ENCODE measurements at regions not wholly inside any gene's neighbourhood (a gene's known extent, or its start where the extent isn't known, plus 50 kb on each side); places are given as distances from the start of the nearest gene placed in this dataset.

DNA sequence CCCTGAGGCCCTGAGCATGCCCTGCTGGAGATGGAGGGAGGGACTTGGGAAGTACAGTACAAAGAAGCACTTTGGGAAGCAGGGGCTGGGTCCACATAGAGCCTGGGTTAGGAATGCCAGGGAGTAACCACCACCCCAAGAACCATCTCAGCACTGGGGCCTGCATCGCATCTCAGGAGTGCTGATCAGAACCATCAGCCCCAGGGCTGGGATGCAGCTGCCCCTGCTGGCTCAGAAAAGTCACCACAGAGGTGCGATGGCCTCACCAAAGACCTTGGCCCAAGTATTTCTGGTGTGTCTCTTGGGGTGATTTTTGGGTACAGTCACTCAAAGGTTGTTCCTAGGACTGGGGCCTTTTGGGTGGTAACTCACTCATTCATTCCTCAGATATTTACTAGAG is 236.8 kb upstream of the MVB12B start:
- no peak for DNase-seq (ENCODE audit: low spot score)

DNA sequence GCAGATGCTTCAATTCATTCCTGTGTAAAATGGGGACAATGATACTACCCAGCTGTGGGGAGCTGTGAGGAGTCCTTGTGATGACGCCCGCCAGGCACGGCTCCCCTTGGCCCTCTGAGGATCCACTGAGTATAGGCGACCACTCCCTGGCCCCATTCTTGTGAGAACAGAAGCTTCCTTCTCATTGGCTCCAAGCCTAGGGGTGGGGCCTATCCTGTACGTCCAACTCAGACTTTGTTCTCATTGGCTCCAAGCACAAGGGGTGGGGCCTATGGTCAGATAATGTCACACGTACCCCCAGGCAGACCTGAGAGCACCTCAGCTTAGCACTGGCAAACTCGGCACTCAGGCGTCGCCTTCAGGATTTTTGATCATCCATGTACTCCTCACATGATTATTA is 232.9 kb upstream of the MVB12B start:
- no peak for DNase-seq (ENCODE audit: low spot score)

DNA sequence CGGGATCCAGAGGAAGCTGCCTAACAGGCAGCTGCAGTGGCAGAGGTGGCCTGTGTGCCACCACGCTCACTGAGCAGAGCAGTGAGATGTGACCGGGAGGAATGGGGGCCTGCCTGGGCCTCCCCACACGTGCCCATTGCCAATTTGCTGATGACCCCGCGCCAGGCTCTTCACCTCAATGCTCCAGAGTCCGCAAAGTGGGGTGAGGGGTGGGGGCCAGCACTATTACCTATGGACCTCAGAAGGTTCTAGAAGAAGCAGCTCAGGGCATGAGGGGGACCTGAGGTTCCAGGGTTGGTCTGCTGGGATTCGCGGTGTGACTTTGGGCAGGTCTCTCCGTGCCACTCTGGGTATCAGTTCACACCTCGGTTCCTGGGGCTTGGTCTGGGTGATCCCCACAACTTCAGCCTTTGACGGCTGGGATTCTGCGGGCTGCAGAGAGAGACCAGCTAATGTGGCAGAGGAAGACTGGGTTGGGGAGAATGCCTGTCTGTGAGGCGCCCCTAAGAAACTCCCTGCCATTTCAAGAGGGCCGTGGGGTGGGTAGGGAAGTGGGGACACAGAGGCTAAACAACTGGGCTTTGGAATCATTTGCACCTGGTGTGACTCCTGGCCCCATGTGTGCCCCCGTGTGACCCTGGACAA is 231.0 kb upstream of the MVB12B start:
- no peak for DNase-seq (ENCODE audit: low spot score)

DNA sequence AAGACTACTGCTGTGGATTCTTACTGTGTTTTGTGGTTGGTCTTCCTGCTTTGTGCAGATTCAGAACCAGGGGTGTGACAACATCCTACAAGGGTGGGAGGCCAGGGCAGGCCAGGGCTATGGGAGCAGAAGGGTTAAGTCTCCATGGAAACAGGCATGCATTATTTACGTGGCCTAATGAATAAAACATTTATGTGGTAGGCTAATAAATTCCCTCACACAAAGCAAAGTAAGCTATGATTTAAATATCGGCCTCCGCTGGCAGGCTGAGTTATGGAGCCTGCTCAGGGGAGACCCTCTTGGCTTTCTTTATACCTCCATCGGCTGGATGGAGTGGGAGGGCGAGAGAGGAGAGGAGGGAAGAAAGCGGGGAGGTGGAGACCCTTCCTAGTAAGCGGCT is 230.3 kb upstream of the MVB12B start:
- DNase-seq (ENCODE audit: low spot score), result no peak

DNA sequence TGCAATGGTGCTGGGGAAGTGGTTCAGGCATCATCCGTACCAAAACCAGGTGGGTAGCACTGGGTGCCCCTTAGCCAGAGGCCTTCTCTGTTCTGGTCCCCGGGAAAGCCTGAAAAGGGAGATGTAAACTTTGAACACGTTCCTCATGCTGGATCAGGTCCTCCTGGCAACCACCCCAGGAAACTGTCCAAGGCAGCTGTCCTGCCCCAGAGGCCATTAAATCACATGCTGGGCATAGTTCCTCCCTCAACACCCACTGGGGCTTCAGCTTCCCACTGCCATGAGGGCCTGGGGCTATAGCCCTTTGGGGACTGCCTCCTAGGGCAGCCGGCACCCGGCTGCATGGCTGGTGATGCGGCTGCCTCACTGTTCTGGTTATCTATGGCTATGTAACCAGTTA is 228.9 kb upstream of the MVB12B start:
- DNase-seq (ENCODE audit: low spot score), result no peak

DNA sequence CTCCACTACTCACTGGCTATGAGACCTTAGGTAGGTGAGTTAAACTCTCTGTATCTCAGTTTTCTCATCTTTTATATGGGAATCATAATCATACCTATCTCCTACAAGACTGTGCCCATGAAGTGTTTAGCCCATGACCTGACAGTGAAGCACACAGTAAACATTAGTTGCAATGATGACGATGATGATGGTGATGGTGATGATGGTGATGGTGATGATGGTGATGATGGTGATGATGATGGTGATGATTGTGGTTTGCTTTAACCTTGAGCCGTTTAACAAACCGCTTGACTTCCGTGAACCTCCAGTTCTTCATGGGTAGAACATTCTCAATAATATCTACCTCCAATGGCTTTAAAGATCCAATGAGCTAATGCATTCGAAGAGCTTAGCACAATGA is 220.2 kb upstream of the MVB12B start:
- DNase-seq (ENCODE audit: low spot score), result no peak

DNA sequence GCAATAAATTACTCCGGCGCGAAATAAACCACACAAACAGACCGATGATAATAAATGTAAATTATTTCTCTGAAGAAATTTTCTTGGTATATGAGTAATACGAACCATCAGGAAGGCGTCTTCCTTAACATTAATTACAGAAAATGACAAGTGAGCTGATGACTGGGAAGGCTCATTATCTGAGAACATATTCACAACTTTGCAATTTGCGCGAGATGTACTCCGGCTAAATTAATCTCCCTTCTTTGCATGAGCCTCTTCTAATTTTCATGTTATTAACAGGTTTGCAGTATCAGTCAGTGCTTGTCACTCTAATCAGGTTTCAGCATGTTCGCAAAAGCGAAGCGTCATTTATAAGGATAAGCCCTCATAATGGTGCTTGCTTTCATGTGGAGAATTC is 218.9 kb upstream of the MVB12B start:
- DNase-seq (ENCODE audit: low spot score), result no peak

DNA sequence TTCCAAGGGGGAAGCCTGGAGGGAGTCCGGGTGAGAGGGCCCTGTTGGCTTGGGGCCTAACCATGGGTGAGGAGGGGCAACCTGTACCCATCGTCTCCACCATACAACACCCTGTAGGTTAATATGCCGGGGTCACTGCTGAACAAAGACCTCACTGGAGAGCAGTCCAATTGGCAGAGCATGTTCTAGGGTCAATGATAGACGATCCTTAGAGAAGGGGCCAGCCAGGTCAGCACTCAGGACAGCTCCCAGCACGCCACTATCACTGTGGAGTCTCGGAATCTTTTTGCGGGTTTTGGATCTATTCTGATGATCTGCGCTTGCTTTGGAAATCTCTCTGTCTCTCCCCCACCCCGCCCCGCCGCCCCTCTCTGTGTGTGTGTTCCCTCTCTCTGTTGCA is 218.4 kb upstream of the MVB12B start:
- no peak for DNase-seq (ENCODE audit: low spot score)

DNA sequence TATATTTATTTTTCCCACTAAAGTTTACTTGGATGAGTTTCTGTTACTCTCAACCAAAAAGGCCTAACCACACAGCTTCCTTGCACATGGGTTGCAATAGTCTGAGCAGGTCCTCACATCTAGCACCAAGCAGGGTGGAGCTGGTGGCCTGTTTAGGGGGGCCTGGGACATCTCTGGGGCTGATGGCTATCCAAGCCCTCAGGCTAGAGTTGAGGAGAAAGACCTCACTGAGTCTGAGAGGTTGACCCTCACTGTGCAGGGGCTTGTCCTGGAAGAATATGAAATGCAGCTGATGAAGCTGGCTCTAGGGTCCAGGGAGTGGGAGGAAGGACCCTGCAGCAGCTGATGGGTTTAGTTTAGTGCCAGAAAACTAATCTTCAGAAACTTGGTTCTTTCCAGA is 217.1 kb upstream of the MVB12B start:
- no peak for DNase-seq (ENCODE audit: low spot score)

DNA sequence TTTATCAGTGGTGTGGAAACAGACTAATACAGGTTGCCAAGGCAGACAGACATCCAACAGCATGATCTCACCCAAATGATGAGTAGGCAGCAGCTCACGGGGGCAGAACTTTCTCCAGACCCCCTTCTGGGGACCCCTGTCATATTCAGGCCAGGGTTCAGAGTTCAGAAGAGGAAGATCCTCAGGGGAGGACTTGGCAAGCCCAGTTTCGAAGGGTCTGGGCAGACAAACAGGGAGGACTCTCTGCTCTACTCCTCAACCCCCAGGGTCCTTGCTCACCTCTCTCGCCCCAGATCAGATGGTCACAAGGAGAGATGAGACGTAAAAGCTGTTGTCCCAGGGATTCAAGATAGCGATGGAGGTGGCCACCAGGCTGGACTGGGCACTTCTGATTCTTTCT is 215.1 kb upstream of the MVB12B start:
- no peak for DNase-seq (ENCODE audit: low spot score)

DNA sequence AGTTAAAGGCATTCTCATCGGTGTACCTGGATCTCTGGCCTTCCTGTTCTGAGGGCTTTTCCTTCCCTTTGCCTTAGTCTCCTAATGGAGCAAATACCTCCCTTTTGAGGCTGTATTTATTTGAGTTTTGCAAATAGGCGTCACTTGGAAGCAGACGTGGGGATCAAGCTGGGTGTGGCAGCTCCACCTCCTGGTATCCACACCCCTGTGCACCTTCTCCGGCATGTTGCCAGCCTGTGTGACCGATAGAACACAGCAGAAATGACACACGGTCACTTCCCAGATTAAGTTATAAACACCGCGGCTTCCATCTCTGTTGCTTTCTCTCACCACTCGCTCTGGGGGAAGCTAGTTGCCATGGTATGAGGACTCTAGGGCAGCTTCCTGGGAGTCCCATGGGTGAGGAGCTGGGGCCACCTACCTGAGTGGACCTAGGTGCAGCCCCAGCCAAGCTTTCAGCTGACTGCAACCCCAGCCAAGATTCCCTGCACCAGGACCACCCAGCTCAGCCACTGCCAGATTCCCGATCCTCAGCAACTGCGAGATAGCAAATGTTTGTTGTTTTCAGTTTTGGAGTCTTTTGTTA is 214.4 kb upstream of the MVB12B start:
- no peak for DNase-seq (ENCODE audit: low spot score)

DNA sequence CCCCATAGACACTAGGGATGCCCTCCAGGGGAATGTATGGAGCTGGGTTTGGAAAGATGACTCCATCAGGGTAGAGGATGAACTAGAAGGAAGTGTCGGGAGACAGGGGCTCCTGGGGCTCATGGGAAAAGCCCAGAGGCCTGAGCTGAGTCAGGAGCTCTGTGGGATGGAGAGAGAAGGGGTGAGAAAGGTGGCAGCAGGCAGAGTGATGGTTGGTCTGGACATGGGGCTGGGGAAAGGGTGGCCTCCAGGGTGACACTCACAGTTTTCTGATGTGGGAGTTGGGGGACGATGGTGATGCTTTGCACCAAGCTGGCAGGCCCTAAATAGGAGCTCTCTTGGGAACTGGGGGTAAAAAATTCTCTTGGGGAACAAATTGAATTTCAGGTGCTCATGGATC is 213.5 kb upstream of the MVB12B start:
- DNase-seq (ENCODE audit: low spot score), result no peak

DNA sequence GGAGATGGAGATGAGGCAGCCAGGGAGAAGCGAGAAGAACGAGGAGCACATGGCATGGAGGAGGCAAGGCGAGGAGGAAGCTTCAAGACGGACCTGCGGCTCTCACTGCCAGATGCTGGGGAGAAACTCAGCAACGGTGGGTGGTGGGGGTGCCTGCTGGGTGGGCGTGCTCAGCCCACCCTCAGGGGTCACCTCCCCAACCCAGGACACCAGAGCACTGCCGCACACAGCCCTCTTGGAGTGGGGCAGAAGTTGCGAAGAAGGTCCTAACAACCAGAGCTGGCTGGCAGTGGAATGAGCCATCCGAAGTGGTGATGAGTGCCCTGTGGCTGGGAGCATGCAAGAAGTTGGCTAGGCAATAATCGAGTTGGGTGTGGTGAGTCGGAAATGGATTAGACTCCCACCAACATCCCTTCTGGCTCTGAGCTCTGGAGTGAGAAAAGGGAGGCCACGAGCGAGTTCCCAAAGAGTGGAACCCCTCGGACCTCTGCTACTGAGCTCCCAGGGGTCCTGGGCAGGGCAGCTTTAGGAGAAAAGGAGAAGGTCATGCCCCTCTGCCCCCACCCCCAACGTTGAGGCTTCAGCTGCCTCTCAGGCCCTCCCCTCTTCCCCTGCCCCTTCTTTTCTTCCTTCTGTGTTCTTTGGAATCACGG is 212.7 kb upstream of the MVB12B start:
- no peak for DNase-seq (ENCODE audit: low spot score)

DNA sequence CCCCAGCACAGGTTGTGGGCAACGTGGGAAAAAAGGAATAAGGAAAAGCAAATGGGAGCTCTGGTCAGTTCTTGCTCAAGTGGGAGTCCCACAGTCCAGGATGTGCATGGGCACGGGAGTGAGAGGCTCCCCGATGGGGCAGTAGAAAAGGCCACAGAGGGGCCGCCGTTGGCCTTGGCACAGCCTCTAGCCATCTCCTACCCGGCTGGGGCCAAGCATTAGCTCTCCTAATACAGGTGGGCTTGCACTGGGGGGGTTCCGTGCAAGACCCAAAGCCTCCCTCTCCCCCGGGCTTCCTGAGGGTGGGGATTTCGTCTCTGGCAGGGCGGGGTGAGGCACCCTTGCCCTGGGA is 212.2 kb upstream of the MVB12B start:
- no peak for DNase-seq (ENCODE audit: low spot score)

DNA sequence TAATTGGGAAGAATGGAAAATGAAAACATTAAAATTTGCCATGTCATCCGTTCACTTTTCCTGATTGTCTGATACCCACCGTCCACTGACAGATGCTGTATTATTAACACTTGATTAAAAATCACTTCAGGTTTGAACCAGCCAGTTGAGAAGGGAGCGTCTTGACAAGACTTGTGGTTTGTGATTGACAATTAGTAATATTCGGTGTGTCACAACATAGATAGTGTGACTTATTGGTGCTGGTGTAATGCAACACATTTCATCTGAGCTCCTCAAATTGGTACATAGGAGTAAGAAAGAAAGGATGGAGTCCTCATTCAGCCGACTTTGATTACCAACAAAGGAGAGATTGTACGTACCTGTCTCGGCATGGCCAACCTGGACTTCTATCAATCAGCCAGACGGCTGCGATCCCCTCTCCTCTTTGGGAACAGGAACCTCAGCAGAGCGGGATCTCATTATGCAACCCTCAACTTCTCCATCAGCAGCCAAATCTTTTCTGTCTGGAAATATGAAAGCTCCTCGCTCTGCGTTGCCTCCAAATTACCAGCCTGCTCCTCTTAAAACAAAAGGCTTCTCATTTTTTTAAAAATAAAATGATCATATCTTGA is 211.7 kb upstream of the MVB12B start:
- DNase-seq (ENCODE audit: low spot score), result no peak

DNA sequence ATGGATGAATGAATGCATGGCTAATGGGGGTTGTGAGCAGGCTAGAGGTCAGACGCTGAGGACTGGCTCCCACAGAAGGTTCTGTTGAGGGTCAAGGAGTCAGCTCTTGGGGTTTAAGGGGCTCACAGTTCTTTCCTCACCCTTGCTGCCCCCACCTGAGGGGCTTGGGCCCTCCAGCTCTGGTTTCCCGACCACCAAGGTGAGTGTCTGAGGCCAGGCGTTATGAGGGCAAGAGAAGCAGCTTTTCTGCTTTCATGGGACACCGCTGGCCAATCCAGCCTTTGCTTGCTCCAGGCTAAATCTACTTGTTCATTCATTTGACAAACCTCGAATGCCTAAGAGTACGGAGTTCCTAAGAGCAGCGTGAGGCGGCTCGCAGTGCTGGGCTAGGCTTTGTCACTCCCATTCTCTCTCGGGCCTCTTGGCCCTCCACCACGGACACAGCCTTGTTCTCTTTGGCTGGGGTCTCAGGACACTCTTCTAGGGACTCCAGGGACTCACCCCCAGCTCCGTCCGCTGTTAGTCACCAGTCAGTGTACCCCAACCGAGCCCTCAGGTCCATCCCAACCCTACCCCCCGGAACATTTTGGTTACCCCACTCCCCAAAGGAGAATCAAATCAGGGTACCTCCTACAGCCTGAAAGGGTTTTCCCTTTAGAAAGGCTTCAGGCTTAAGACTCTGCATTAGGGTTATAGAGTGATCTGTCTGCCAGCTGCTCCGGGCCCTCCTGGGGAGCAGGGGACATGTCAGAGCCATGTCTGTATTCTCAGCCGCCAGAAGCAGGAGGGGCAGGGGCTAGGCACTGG is 210.1 kb upstream of the MVB12B start:
- no peak for DNase-seq (ENCODE audit: low spot score)

DNA sequence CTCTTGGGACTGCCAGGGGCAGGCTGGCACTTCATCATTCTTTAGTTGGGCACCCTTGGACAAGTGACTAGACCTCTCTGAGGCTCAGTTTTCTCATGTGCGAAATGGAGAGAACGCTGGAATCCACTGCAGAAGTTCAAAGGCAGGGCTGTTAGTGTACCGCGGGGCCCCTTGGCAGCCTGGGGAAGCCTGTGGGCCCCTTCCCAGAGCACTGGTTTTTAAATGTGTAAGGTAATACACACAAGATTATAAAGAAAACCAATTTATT is 209.5 kb upstream of the MVB12B start:
- DNase-seq (ENCODE audit: low spot score), result no peak

DNA sequence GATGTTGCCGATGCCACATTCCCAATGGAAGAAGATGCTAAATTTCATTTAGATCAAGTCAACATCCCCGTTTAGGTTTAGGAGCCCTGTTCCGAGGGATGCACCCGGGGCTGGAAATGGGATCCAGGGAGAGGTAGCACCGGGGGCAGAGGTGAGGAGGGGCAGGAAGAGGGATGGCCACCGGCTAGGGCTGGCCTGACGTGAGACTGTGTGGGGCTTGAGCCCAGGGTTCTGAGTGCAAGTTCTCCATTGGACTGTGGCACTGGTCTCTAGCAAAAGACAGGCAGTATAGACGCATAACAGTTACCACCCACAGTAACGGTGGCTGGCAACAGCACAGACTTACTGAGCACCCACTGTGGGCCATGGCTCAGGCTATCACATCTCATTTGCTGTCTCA is 209.0 kb upstream of the MVB12B start:
- no peak for DNase-seq (ENCODE audit: low spot score)

DNA sequence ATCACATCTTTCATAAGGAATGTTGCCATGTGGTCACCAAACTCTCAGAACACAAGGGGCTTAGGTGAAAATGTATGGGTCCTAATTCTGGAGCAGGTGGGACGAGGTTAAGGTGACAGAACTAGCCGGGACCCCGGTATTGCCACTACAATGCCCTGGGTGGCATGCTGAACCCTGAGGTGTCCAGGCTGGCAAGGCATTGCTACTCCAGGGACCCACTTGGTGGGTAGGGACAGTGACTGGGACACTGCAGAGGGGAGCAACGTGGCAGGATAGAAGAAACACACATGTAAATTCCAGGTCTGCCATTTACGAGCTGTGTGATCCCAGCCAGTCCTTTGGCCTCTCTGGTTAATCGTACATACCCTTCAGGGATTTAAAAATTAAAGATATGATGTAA is 206.9 kb upstream of the MVB12B start:
- DNase-seq (ENCODE audit: low spot score), result no peak

DNA sequence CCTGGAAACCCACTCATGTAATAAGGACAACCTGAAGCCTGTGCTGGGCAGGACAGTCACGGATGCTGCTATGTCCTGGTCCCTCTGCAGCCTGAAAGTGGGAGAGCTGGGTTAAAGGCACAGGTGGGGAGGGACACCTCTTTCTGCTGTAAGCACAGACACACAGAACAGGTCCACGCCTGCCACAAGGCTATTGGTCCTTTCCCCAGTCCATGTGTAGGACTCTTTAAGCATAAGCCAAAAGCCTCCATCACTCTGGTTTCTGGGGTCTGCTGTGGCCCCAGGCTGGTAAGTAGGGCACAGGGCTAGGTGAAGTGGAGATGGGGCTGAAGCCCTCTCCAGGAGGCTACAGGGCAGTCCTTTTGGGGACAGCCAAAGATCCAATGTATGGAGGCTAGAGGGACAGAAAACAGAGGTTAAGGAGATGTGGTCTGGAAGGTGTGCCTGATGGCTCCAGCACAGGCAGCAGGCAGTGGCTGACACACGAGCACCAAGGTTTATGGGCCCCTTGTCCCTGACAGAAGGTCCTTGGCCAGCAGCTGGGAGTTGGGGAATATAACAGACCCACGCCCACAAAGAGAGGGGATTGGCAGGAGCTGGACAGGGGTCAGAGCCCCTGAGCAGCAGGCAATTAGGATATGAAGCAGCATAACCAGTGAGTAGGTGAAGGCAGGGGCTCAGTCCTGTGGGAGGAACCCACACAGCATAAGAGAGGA is 203.6 kb upstream of the MVB12B start:
- no peak for DNase-seq (ENCODE audit: low spot score)

DNA sequence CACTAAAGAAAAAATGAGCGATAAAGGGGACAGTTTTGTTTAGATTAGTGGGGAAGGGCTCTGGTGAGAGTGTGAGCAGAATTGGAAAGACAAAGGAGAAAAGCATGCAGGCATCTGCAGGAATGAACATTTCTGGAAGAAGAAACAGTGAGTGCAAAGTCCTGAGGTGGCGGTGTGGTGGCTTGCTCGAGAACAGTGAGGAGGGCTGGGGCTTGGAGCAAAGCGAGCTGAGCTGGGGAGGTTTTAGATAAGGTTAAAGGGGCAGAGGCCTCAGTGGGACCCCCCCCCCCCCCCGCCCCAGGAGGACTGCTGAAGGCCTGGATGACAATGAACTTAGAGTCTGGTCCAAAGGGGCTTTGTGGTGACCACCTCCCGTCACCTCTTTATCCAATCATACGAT is 202.7 kb upstream of the MVB12B start:
- DNase-seq (ENCODE audit: low spot score), result no peak

DNA sequence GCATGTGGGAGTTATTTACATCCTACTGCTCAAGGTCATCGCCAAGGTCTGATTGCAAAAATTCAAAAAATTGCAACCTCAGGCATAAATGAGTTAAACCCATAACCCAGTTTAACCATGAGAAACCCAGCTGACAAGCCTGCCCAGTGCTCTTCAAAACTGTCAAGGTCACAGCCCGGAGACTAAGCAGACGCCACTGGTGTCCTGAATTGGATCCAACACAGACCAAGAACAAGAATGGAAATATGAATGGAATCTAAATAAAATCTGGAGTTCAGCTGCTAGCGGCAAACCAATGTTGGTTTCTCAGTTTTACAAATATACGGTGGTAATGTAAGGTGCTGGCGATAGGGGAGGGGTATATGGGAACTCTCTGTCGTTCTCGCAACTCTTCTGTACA is 201.5 kb upstream of the MVB12B start:
- DNase-seq (ENCODE audit: low spot score), result no peak

Data from SK-N-DZ (cell line).